Endothelial cell (in vitro differentiated cells): ENCODE measurements at regions not wholly inside any gene's neighbourhood (a gene's known extent, or its start where the extent isn't known, plus 50 kb on each side); places are given as distances from the start of the nearest gene placed in this dataset.

Experiments used
- DNase-seq: peaks from one replicate; pipeline ENCODE4 v3.0.0; 2021; ENCODE audit warnings: low spot score
- H3K27ac Mint-ChIP-seq: one replicate; pipeline ENCODE4 v1.8.0; 2021; ENCODE audit warnings: mixed read lengths, inconsistent platforms; ENCODE audit not compliant: unreplicated experiment
- H3K27me3 Mint-ChIP-seq: one replicate; pipeline ENCODE4 v1.8.0; 2021; ENCODE audit warnings: mild to moderate bottlenecking, moderate library complexity, mixed read lengths, inconsistent platforms; ENCODE audit not compliant: unreplicated experiment
- H3K36me3 Mint-ChIP-seq: one replicate; pipeline ENCODE4 v1.8.0; 2021; ENCODE audit warnings: mild to moderate bottlenecking, low read depth, mixed read lengths, inconsistent platforms; ENCODE audit not compliant: unreplicated experiment
- H3K4me1 Mint-ChIP-seq: one replicate; pipeline ENCODE4 v1.8.0; 2021; ENCODE audit warnings: mild to moderate bottlenecking, mixed read lengths, inconsistent platforms; ENCODE audit not compliant: unreplicated experiment
- H3K4me3 Mint-ChIP-seq: one replicate; pipeline ENCODE4 v1.8.0; 2021; ENCODE audit warnings: mild to moderate bottlenecking, mixed read lengths, inconsistent platforms; ENCODE audit not compliant: unreplicated experiment
- H3K9me3 Mint-ChIP-seq: one replicate; pipeline ENCODE4 v1.8.0; 2021; ENCODE audit warnings: mixed read lengths, inconsistent platforms; ENCODE audit not compliant: unreplicated experiment
- TF ChIP-seq, protein P1 (sequence below): fragments of 200-600 bp; sonication (generic); IDR thresholded peaks from one replicate; pipeline ENCODE4 v1.5.0; 2021; ENCODE audit warnings: antibody characterized with exemption; ENCODE audit not compliant: unreplicated experiment

DNA sequence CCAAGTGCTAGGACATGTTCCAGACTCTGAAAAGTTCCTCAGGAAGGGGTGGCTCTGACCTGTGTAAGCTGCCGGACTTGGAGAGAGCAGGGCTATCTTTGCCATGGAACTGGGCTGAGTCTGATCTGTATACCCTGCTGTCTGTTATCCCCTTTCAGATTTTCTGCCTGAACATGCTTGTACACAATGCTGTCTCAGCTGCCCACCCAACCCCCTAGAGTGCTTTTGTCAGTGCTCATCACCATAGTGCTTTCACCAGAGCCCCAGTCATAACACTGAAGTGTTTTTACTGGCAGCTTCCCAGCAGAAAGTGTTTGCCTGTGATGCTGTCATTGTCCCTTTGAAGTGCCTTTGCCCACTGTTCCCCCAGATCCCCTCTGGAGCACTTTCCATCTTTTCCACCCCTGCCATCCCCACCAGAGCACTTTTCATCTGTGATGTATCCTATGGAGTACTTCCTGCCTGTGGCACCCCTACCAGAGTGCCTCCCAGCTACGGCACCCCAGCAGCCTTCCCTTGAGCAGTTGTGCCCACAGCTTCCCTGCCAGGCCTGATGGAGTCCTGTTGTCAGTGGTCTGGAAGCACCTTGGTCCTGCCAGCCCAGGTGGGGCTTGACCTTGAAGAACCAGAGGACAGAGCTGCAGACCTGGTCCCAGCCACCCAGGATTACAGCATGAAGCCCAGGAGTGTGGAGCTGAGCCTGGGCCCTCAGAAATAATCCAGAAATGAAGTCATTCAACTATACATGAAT, 397.7 kb downstream of the DIPK2A start:
- H3K4me1 Mint-ChIP-seq: no peaks in the 10 kb centered on the region
- H3K36me3 Mint-ChIP-seq: no peaks in the 10 kb centered on the region
- H3K9me3 Mint-ChIP-seq: peaks cover 5% of the 10 kb centered on the region
- H3K27ac Mint-ChIP-seq: no peak overlapping the region
- H3K27me3 Mint-ChIP-seq: no peaks in the 10 kb centered on the region
- TF ChIP-seq, protein P1, sequence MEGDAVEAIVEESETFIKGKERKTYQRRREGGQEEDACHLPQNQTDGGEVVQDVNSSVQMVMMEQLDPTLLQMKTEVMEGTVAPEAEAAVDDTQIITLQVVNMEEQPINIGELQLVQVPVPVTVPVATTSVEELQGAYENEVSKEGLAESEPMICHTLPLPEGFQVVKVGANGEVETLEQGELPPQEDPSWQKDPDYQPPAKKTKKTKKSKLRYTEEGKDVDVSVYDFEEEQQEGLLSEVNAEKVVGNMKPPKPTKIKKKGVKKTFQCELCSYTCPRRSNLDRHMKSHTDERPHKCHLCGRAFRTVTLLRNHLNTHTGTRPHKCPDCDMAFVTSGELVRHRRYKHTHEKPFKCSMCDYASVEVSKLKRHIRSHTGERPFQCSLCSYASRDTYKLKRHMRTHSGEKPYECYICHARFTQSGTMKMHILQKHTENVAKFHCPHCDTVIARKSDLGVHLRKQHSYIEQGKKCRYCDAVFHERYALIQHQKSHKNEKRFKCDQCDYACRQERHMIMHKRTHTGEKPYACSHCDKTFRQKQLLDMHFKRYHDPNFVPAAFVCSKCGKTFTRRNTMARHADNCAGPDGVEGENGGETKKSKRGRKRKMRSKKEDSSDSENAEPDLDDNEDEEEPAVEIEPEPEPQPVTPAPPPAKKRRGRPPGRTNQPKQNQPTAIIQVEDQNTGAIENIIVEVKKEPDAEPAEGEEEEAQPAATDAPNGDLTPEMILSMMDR: no peak
- DNase-seq: no peak
- H3K4me3 Mint-ChIP-seq: no peak overlapping the region

DNA sequence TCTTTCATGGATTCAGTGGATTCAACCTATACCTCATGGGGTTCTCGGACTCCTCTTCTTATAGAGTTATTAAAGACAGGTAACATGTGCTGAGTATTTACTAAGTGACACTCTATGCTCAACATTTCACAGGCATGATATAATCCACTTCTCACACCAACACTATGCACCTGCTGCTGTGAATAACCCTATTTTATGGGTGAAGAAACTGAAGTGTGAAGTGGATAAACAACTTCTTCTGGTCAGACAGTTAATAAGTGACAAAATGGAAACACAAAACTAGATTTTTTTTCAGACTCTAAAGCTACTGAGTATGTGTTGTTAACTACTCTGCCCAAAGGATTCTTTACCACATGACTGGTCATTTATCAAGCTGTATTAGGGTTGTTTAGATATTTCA, 403.5 kb downstream of the DIPK2A start:
- Mint-ChIP-seq H3K4me1 (no peaks in the 10 kb centered on the region), H3K4me3 (no peak overlapping the region), H3K27ac (no peak overlapping the region), H3K9me3 (no peaks in the 10 kb centered on the region), H3K36me3 (no peaks in the 10 kb centered on the region), H3K27me3 (no peaks in the 10 kb centered on the region)
- no peak for DNase-seq
- TF ChIP-seq, protein P1: no peak

DNA sequence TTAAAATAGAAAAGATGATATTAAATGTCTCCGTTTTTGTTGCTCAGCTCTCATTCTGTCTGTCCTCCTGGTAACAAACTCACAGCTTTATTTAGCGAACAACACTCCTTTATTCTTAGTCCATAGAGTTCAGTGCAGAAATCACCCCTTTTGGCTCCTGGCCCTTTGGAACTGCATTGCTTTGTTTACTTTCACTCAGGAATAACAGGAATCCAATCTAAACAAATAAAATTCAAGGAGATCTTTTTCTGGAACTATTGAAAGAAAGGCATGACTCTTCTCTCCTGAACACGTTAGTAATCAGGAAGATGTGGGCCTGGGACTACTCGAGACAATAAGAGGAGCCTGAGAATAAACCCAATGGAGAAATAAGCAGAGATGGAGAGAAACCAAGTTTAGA, 409.2 kb downstream of the DIPK2A start:
- DNase-seq: no peak
- TF ChIP-seq, protein P1: no peak
- Mint-ChIP-seq H3K9me3 (no peaks in the 10 kb centered on the region), H3K4me3 (no peak overlapping the region), H3K27me3 (no peaks in the 10 kb centered on the region), H3K36me3 (no peaks in the 10 kb centered on the region), H3K4me1 (no peaks in the 10 kb centered on the region), H3K27ac (no peak overlapping the region)

DNA sequence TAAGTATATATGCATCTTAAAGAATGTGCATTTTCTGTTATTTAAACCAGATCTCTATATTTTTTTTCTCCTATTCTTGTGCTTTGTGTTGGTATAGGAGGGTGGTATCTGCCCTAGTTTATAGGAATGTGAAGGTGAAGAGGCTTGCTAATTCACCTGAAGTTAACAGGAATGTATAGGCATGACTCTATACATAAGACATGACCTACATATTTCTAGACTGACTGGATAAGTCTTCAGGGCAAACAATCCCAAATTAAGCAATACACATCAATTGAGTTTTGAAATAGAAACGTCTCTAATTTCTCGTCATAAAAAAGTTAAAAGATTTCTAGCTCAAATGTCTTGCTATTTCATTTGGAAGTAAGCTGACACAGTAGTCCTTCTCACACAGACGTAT, 410.0 kb downstream of the DIPK2A start:
- Mint-ChIP-seq H3K27me3 (no peaks in the 10 kb centered on the region), H3K4me1 (no peaks in the 10 kb centered on the region), H3K9me3 (no peaks in the 10 kb centered on the region), H3K27ac (no peak overlapping the region), H3K36me3 (no peaks in the 10 kb centered on the region), H3K4me3 (no peak overlapping the region)
- no peak for DNase-seq
- TF ChIP-seq, protein P1: no peak

DNA sequence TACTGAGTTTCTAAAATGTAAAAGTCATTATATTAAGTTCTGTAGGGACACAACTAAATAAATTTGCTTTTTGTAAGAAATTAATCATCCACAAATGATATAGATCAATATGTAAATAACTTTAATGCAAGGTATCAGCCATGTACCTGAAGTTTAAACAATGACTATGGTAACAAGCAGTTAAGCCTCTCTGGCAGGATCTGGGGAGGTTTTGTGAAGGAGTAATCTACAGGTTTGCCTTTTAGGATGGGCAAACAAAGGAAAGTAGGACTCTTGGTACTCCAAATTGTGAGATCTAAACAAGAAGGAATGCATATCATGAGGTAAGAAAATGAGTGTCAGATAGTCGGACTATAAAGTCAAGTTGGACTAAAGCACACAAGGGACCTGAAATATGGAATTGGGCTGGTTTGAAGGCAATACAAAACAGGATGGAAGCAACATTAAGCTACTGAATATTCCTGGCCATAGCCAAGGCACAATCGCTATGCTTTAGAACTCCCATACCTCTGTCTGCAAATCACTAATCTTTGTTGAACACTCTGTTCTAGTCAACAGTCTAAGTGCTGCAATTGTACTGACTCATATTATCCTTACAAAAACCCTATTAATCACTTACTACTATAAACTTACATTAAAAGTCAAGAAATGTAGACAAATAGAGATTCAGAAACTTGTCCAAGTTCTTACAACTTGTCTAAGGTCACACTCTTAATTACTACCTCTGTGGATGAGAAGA, 412.8 kb downstream of the DIPK2A start:
- Mint-ChIP-seq H3K36me3 (no peaks in the 10 kb centered on the region), H3K9me3 (no peaks in the 10 kb centered on the region), H3K4me3 (no peak overlapping the region), H3K27ac (no peak overlapping the region), H3K27me3 (no peaks in the 10 kb centered on the region), H3K4me1 (no peaks in the 10 kb centered on the region)
- TF ChIP-seq, protein P1: no peak
- DNase-seq: no peak
